SHP77 treated with DMSO at 0.1 percent for 48 hours (cell line): ENCODE measurements at regions not wholly inside any gene's neighbourhood (a gene's known extent, or its start where the extent isn't known, plus 50 kb on each side); places are given as distances from the start of the nearest gene placed in this dataset.
"Not testable (repeated sequence)": the region's sequence is repeated elsewhere in the genome, so short reads cannot be mapped to it uniquely, and the experiment has no call there.

ENCODE experiments used
- DNase-seq: peaks from one replicate; lab custom pipeline; 2025; lab: John Stamatoyannopoulos, UW

GRCh38 chr16:21516705-21517040 is 82.7 kb upstream of the METTL9 start:
- not testable (repeated sequence) for DNase-seq

GRCh38 chr16:21517263-21517662 is 82.1 kb upstream of the METTL9 start:
- DNase-seq, result not testable (repeated sequence)

GRCh38 chr16:21519361-21520133 is 79.8 kb upstream of the METTL9 start:
- DNase-seq, result not testable (repeated sequence)

- DNase-seq, result peak; percentile 70
Observed at GRCh38 chr16:21520134-21521047, 79.0 kb upstream of the METTL9 start.

GRCh38 chr16:21521048-21521389 is 78.4 kb upstream of the METTL9 start:
- not testable (repeated sequence) for DNase-seq

- not testable (repeated sequence) for DNase-seq
Observed at GRCh38 chr16:21521390-21522143, 77.8 kb upstream of the METTL9 start.

- DNase-seq, result not testable (repeated sequence)
Observed at GRCh38 chr16:21522846-21523245, 76.5 kb upstream of the METTL9 start.

- no peak for DNase-seq
Observed at GRCh38 chr16:21523411-21524067, 75.8 kb upstream of the METTL9 start.

GRCh38 chr16:21524068-21524751 is 75.2 kb upstream of the METTL9 start:
- no peak for DNase-seq

GRCh38 chr16:21524752-21525028 is 74.7 kb upstream of the METTL9 start:
- not testable (repeated sequence) for DNase-seq

- DNase-seq, result not testable (repeated sequence)
Observed at GRCh38 chr16:21525029-21525895, 74.1 kb upstream of the METTL9 start.

- DNase-seq, result not testable (repeated sequence)
Observed at GRCh38 chr16:21525956-21526922, 73.1 kb upstream of the METTL9 start.

- DNase-seq, result no peak
Observed at GRCh38 chr16:21526923-21527807, 72.2 kb upstream of the METTL9 start.

- DNase-seq, result not testable (repeated sequence)
Observed at GRCh38 chr16:21529060-21529658, 70.2 kb upstream of the METTL9 start.

GRCh38 chr16:21530729-21531383 is 68.5 kb upstream of the METTL9 start:
- not testable (repeated sequence) for DNase-seq

- DNase-seq, result not testable (repeated sequence)
Observed at GRCh38 chr16:21532996-21533395, 66.4 kb upstream of the METTL9 start.

GRCh38 chr16:21533474-21533873 is 65.9 kb upstream of the METTL9 start:
- DNase-seq, result not testable (repeated sequence)
